NCI-H345 (cell line): ENCODE measurements at regions not wholly inside any gene's neighbourhood (a gene's known extent, or its start where the extent isn't known, plus 50 kb on each side); places are given as distances from the start of the nearest gene placed in this dataset.

Experiments
- DNase-seq: peaks from one replicate; lab custom pipeline; 2025; lab: John Stamatoyannopoulos, UW

GRCh38 chr1:222370081-222370912 is 177.6 kb downstream of the HHIPL2 start:
- DNase-seq: no peak

GRCh38 chr1:222369148-222369547 is 178.8 kb downstream of the HHIPL2 start:
- DNase-seq: no peak

DNA sequence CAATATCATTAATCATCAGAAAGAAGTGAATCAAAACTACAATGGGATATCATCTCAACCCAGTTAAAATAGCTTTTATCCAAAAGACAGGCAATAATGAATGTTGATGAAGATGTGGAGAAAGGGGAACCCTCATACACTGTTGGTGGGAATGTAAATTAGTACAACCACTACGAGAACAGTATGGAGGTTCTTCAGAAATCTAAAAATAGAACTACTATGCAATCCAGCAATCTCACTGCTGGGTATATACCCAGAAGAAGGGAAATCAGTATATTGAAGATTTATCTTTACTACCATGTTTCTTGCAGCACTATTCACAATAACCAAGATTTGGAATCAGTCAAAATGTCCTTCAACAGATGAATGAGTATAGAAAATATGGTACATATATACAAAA is 189.8 kb downstream of the HHIPL2 start:
- no peak for DNase-seq

DNA sequence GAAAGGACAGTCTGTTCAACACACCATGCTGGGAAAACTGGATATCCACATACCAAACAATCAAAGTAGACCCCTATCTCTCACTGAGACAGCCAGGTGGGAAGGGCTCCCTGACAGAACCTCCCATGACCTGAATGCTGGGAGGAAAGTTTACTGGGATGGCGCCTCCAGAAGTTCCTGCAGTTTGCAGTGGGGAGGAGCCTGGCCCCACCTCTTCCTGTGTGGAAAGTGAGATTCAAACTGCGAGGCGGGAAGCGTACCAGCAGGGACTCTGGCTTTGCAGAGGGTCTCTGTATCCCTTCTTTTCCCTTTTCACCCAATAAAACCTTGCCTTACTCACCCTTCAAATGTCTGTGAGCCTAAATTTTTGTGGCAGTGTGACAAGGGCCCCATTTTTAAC is 190.7 kb downstream of the HHIPL2 start:
- no peak for DNase-seq

DNA sequence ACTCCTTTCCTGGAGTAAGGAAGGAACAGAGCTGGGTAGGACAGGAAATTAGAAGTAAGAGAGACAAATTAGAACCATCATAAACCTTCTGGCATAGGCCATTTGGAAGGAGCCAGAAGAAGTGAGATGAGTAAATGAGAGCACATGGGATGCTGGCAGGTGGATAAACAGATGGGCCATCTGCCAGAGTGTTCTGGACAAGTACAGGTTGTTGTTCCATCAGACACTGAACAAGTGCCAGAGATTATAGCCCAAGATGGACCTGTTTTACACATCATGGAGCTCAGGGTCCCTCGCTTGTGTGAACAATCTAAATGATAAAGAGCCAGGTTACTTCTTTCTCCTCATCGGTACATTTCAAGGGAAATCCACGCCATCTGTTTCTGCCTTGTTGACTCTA is 200.3 kb downstream of the HHIPL2 start:
- DNase-seq: no peak

- DNase-seq: no peak
Observed at GRCh38 chr1:222346955-222347354, 200.9 kb downstream of the HHIPL2 start.

DNA sequence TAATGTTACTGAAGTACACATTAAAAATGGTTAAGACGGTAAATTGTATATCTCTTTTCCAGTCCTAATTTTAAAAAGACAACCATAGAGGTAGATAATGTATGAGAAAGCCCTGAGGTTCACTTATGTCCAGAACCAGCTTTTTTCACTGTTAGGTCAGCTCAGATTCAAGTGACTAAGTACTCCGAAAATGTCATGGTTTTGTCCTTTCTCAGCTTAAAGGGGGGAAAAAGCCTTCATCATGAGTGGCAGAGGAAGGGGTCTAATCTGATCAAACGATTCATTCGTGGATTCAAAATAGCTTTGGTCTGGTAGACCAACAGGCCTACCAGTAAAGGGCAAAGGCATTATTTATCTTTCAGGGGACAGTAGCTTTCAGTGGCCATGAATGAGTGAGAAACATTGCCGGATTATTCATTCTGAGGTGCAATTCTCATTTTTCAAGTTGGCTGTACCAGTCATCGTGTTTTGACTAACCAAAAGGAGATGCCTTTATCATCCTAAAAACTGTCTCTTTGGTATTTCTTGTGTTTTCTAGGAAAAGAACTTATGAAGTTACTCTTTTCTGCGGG is 208.4 kb downstream of the HHIPL2 start:
- no peak for DNase-seq

GRCh38 chr1:222335586-222335985 is 212.3 kb downstream of the HHIPL2 start:
- no peak for DNase-seq

GRCh38 chr1:222334026-222334680 is 213.8 kb downstream of the HHIPL2 start:
- DNase-seq: no peak

GRCh38 chr1:222331765-222332164 is 216.1 kb downstream of the HHIPL2 start:
- DNase-seq: no peak

GRCh38 chr1:222331340-222331739 is 216.6 kb downstream of the HHIPL2 start:
- DNase-seq: no peak

DNA sequence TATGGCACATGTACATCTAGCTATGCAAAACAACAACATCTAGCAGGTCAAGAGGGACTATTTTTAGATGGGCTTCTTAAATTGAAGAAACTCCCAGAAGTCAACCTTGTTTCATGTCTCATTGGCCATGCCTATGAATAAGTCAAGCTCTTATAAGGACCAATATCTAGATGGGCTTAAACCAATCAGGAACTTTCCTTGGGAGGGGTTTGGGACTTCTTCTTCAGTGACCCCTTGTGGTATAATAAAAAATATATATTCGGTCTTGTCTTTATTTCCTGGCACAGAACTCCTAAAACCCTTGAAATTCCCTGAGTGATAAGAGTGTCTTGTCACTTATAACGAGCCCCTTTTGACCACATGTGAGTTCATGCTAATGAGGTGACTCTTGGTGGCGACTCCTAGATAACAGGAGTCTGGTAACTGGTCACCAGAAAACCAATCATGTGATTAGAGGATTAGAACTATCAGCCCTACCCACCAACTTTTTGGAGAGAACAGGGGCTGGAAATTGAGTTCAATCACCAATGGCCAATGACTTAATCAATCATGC is 218.3 kb downstream of the HHIPL2 start:
- no peak for DNase-seq

GRCh38 chr1:222326710-222327036 is 221.2 kb downstream of the HHIPL2 start:
- no peak for DNase-seq

DNA sequence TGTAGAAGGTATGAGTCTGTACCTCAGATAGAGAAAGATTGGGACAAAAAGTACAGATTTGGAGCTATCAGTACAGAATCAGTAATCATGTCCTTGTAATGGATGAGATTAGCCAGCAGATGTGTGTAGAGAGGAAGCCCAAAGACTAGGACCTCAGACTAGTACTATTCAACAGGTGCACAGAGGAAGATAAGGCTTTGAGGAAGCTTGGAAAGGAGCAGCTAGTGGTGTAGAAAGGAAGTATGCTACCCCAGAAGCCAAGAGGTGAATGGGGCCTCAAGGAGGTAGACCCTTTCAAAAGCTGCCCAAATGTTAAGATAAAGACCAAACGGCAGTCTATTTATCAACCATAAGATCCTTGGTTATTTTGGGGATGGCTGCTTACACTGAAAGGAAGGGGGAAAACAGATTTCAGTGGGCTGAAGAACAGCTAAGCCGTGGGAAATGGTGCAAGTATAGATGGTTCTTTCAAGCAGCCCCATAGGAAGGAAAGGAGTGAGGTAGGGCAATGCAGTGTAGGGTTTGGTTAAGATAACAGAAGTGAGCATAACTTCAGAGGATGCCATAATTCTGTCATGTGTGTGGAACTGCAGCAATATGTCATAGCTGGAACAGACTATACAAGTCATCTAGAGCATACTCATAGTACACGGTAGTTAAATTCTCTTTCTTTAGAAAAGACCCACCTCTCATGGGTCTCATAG is 221.7 kb downstream of the HHIPL2 start:
- no peak for DNase-seq

DNA sequence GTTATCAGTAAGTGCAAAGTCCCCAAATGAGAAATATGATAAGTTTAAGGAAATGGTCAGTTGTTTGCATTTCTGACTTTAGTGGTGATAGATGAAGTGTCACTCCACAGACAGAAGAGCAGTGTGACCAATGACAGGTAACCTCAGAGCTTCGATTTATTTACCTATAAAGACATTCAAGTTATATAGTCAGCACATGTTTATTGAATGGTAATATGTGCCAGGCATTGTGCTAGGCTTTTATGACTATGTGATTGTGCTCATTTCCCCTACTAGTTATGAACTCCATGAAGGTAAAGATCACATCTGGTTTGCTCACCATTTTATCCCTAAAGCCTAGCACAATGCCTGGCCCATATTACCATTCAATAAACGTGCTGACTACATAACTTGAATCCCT is 222.4 kb downstream of the HHIPL2 start:
- no peak for DNase-seq

- no peak for DNase-seq
Observed at GRCh38 chr1:222314839-222315238, 233.1 kb downstream of the HHIPL2 start.

DNA sequence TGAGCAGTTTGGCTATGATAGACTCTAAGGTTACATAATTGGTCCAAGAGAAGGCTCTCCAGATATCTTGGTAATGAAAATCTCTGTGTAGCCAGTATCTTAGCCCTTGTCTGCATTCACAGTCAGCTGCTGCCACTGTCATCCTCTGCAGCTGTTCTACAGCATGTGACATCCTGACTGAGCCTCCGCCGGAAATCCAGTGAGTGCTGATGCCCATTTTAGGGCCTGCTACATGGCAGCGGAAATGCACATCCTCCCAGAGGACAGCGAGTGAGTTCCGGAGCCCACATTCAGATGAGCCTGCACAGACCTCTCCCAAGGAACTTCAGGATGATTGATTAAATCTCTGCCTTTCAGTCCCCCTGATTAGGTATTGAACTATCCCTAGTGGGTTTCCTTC is 237.1 kb downstream of the HHIPL2 start:
- DNase-seq: no peak

GRCh38 chr1:222307621-222308020 is 240.3 kb downstream of the HHIPL2 start:
- DNase-seq: no peak

- DNase-seq: no peak
Observed at GRCh38 chr1:222306512-222306911, 241.4 kb downstream of the HHIPL2 start.

DNA sequence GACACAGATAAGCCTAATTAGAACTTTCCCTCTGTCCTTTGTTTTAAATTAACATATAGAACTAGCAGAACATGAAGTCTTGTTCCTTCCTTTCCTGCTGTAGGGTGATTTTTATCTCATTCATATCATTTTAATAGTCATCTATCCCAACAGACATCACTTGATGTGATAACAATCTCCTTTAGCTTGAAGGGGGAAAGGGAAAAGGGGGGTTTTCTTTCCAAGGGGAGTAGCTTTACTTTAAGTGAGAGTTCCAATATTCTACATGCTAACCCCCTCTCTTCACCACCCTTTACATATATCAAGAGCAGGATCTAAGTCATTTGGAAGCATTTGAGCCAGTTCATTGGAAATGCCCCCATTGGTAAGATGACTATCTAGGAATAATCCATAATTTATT is 241.9 kb downstream of the HHIPL2 start:
- DNase-seq: no peak

- DNase-seq: no peak
Observed at GRCh38 chr1:222301652-222302051, 246.3 kb downstream of the HHIPL2 start.

- no peak for DNase-seq
Observed at GRCh38 chr1:222299524-222299923, 248.4 kb downstream of the HHIPL2 start.

GRCh38 chr1:222290866-222291265 is 257.0 kb downstream of the HHIPL2 start:
- DNase-seq: no peak
